HUES6 (cell line): ENCODE measurements at regions not wholly inside any gene's neighbourhood (a gene's known extent, or its start where the extent isn't known, plus 50 kb on each side); places are given as distances from the start of the nearest gene placed in this dataset.
"Not testable (repeated sequence)": the region's sequence is repeated elsewhere in the genome, so short reads cannot be mapped to it uniquely, and the experiment has no call there.

Source experiments
- H3K27ac ChIP-seq: 2 replicates; pipeline ENCODE4 v1.7.0; 2013; ENCODE audit warnings: low read depth, mild to moderate bottlenecking, low read length, inconsistent platforms
- H3K27me3 ChIP-seq: 2 replicates; pipeline ENCODE4 v1.6.1; 2013; ENCODE audit warnings: low read length; ENCODE audit not compliant: control insufficient read depth, insufficient read depth
- H3K36me3 ChIP-seq: 2 replicates; pipeline ENCODE4 v1.6.1; 2013; ENCODE audit warnings: low read length; ENCODE audit not compliant: control insufficient read depth, insufficient read depth
- H3K4me1 ChIP-seq: 2 replicates; pipeline ENCODE4 v1.6.1; 2013; ENCODE audit warnings: low read length; ENCODE audit not compliant: control insufficient read depth, insufficient read depth
- H3K4me3 ChIP-seq: 2 replicates; pipeline ENCODE4 v1.5.1; 2013; ENCODE audit warnings: low read depth, low read length
- H3K9ac ChIP-seq: one replicate; pipeline ENCODE4 v1.6.1; 2013; ENCODE audit warnings: mild to moderate bottlenecking, low read length
- H3K9me3 ChIP-seq: 2 replicates; pipeline ENCODE4 v1.6.1; 2013; ENCODE audit warnings: low read depth, low read length; ENCODE audit not compliant: control insufficient read depth, insufficient read depth

DNA sequence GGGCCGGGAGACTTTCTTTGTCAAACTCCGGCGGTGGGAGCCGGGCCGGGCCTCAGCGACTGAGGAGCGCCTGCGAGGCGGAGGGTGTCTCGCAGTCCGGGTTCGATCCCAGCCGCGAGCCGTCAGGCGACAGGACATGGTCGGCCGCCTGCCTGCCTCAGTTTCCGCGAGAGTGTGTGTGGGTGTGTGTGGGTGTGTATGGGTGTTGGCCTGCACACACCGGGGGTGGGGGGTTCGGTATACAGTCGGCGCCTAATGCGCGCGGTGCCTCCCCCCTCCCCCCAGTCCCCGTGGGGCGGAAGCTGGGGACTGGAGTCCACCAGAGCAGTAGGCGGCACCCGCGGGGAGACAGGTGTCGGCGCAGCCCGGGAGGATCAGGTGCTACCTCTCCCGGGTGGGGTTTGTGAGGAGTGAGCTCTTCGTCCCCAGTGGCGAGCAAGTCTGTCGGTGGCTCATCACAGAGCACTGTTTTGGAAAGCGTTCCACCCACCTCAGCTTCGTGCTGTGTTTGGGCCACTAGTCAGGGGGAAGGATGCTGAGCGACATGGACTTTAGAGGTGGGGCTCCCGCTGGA lies 246.3 kb downstream of the GOLGA6L6 start:
- Histone ChIP-seq H3K4me1 (no peaks in the 10 kb centered on the region), H3K27ac (no peak overlapping the region), H3K27me3 (no peaks in the 10 kb centered on the region), H3K36me3 (no peaks in the 10 kb centered on the region), H3K9ac (no peak overlapping the region), H3K9me3 (peaks cover 33% of the 10 kb centered on the region; the same call in 1 of the 2 replicates), H3K4me3 (no peak overlapping the region)

- Histone ChIP-seq H3K4me3 (no peak overlapping the region), H3K27me3 (no peaks in the 10 kb centered on the region), H3K27ac (no peak overlapping the region), H3K36me3 (no peaks in the 10 kb centered on the region), H3K9ac (no peak overlapping the region), H3K4me1 (no peaks in the 10 kb centered on the region), H3K9me3 (peaks cover 37% of the 10 kb centered on the region; the same call in 1 of the 2 replicates)
Measured at GRCh38 chr15:20294651-20295237, 246.9 kb downstream of the GOLGA6L6 start.

DNA sequence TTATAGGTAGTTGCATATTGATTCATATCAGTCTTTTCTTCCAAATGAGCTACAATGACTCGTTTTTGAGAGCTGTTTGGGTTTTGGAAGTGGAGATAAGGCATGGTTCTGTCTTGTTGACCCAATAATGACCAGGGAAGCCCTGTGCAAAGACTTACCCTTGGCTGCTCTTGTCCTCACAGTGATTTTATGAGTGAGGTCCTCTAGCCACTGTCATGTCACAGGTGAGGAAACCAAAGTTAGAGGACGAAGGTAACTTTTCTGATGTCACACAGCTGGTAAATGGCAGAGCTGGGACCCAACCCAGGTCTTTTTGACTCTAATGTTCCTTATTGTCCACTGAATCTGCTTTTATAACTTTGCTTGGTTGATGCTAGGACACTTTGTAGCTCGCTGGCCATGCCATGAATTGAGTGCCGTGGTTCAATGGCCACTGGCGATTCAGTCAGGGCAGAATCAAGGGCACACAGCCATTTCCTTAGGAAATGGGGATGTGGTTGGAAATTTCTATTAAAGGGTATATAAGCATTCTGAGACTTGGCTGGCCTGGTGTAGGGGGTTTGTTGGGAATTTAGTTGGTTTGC lies 249.1 kb downstream of the GOLGA6L6 start:
- not testable (repeated sequence) for H3K27ac ChIP-seq, H3K4me3 ChIP-seq
- H3K9me3 ChIP-seq: peaks cover 43% of the 10 kb centered on the region; the same call in 1 of the 2 replicates

DNA sequence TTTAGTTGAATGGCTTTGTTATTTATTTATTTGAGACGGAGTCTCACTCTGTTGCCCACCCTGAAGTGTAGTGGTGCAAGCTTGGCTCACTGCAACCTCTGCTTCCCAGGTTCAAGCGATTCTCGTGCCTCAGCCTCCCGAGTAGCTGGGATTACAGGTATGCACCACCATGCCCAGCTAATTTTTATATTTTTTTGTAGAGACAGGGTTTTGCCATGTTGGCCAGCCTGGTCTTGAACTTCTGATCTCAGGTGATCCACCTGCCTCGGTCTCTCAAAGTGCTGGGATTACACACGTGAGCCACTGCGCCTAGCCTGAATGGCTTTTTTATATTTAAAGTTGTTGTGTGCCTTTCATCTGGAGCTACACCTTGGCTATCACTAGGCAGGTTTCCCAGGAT lies 250.0 kb downstream of the GOLGA6L6 start:
- H3K9me3 ChIP-seq: peaks cover 43% of the 10 kb centered on the region; the same call in 1 of the 2 replicates
- H3K36me3 ChIP-seq, H3K27ac ChIP-seq, H3K4me3 ChIP-seq, H3K27me3 ChIP-seq, H3K4me1 ChIP-seq, H3K9ac ChIP-seq: not testable (repeated sequence)

More for the DNA sequence above, 249.1 kb downstream of the GOLGA6L6 start:
- H3K27me3 ChIP-seq, H3K9ac ChIP-seq, H3K4me1 ChIP-seq, H3K36me3 ChIP-seq: not testable (repeated sequence)

- not testable (repeated sequence) for H3K4me1 ChIP-seq, H3K36me3 ChIP-seq, H3K27me3 ChIP-seq, H3K4me3 ChIP-seq, H3K9ac ChIP-seq, H3K27ac ChIP-seq
- H3K9me3 ChIP-seq: peaks cover 47% of the 10 kb centered on the region; the same call in 1 of the 2 replicates
Measured at GRCh38 chr15:20290606-20291005, 251.0 kb downstream of the GOLGA6L6 start.

DNA sequence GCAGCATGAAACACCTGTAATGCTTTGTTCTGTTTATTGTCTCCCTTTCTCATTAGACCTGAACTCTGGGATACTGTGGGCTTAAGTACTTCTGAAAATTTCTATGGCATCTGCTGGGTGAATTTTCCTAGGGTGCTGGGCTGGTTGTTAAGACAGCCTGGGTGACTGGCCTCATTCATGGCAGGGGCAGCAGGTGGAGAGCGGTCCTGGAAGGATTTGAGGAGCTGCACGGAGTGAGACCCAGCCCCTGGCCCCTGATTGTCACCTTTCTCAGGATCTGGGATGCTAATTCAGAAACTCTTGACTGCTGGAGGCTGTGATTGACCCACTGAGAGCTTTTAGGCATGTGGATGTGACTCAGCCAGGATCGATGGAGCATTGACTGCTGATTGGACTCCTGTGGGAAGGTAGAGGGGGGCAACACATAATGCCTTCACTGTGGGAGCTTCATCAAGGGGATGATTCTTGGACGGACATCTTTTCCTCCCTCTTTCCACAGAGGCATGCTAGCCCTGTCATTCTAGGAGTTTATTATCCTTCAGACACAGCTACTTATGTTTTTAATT lies 252.0 kb downstream of the GOLGA6L6 start:
- H3K4me3 ChIP-seq, H3K27me3 ChIP-seq, H3K36me3 ChIP-seq, H3K9ac ChIP-seq, H3K27ac ChIP-seq, H3K4me1 ChIP-seq: not testable (repeated sequence)
- H3K9me3 ChIP-seq: peaks cover 51% of the 10 kb centered on the region; the same call in 1 of the 2 replicates

GRCh38 chr15:20288800-20289537 lies 252.6 kb downstream of the GOLGA6L6 start:
- H3K9me3 ChIP-seq: peaks cover 52% of the 10 kb centered on the region; the same call in 1 of the 2 replicates
- not testable (repeated sequence) for H3K4me1 ChIP-seq, H3K9ac ChIP-seq, H3K4me3 ChIP-seq, H3K27me3 ChIP-seq, H3K27ac ChIP-seq, H3K36me3 ChIP-seq

DNA sequence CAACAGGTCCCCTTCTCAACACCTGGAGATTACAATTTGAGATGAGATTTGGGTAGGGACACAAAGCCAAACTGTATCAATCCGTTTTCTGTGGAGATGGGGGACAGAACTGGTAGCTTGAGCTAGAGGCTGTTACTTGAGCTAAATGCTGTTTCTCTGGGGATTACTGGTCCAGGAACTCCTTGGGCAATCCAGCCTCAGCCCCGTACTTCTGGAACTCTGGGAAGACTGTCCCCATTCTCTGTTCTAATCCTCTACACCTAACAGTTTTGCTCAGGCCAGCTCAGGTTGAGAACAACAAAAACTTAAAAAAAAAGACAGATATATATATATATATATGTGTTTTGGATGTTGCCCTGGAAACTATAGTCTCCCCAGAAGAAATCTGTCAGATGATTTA lies 255.0 kb downstream of the GOLGA6L6 start:
- H3K4me1 ChIP-seq, H3K9ac ChIP-seq, H3K27me3 ChIP-seq, H3K36me3 ChIP-seq, H3K27ac ChIP-seq, H3K4me3 ChIP-seq: not testable (repeated sequence)
- H3K9me3 ChIP-seq: peaks cover 49% of the 10 kb centered on the region; the same call in 1 of the 2 replicates

DNA sequence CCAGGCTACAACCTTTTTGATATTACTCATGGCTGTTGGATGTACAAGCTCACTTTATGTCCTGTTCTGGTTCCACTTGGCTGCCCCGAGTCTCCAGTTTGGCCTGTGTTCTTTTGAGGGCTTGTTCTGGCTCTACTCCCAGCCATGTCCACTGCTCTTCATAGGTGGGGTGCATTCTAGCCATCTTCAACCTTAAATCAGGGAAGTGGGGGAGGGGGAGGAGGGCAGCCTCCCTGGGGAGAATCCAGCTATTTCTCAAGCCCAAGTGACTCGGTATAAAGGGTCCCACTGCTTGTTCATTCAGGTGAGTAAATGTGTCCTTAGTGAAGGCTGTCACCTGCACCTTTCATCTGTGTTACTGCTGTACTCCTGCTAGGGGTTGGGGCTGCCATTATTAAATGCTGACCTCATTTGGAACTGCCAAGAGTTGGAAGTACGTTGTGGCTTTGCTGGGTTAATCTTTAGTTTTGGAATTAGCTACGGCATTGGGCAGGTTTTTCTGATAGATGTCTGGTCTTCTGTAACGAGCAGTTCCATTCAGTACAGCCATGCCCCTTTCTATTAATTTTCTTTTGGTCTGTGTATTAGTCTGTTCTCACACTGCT lies 255.8 kb downstream of the GOLGA6L6 start:
- H3K4me3 ChIP-seq, H3K27me3 ChIP-seq, H3K9ac ChIP-seq, H3K36me3 ChIP-seq, H3K27ac ChIP-seq, H3K4me1 ChIP-seq: not testable (repeated sequence)
- peaks cover 57% of the 10 kb centered on the region; the same call in 1 of the 2 replicates for H3K9me3 ChIP-seq

DNA sequence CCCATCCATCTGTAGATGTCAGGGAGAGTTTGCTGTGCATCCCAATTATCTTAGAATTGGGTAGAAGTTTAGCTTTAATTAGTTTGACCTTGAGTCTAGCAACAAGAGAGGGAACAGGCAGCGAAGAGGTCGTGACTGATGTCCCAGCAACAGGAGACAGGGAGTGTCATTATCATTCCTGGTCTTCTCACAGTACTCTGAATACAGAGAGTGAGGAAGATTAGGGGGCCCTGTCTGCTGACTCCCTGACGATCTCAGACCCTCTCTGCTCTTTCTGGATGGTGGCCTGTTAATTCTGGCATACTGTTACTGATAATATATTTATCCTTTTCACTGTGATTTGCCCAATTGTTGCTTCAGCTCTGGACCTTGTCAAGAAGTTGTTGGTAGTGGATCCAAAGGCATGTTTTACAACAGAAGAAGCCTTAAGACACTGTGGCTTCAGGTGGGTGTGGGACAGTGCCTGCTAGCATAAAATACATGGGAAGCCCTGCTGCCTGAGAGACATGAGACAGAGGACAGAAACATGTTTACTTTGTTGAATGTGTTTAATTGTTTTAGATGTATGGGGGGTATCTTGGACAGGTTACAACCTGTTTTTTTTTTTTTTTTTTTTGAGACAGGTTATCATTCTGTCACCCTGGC lies 256.6 kb downstream of the GOLGA6L6 start:
- H3K4me1 ChIP-seq, H3K27me3 ChIP-seq, H3K27ac ChIP-seq, H3K4me3 ChIP-seq, H3K36me3 ChIP-seq, H3K9ac ChIP-seq: not testable (repeated sequence)
- peaks cover 64% of the 10 kb centered on the region; the same call in 1 of the 2 replicates for H3K9me3 ChIP-seq
